Fibroblast of the aortic adventitia (primary cell): ENCODE measurements at regions not wholly inside any gene's neighbourhood (a gene's known extent, or its start where the extent isn't known, plus 50 kb on each side); places are given as distances from the start of the nearest gene placed in this dataset.

ENCODE experiments used
- DNase-seq: peaks from one replicate; pipeline ENCODE4 v3.0.0-alpha.2; 2010; ENCODE audit warnings: low read depth
- H3K4me3 ChIP-seq: 2 replicates; pipeline ENCODE4 v1.5.1; 2011; ENCODE audit warnings: low read depth, mild to moderate bottlenecking, control low read depth, low read length, moderate library complexity
- TF ChIP-seq, protein P1 (sequence below): IDR thresholded peaks from 2 replicates; pipeline ENCODE4 v1.5.1; 2011; ENCODE audit warnings: mild to moderate bottlenecking, low read length, control low read depth, inconsistent platforms; ENCODE audit not compliant: insufficient read depth

DNA sequence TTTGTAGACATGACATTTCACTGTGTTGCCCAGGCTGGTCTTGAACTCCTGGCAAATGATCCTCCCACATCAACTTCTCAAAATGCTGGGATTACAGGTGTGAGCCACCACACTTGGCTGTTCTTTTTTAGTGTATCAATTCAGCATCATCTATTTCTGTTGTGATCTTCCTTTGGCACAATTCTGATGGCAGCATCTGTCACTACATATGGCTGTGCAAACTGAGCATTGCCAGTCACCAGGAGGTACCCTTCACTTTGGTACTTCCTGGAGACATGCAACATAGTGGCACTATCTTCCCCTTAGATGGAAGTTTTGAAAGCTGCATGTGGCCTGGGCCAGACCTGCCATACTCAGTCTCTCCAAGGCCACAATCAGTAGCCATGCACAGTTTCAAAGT, 467.1 kb upstream of the TMPO start:
- H3K4me3 ChIP-seq = no peak overlapping the region
- TF ChIP-seq, protein P1, sequence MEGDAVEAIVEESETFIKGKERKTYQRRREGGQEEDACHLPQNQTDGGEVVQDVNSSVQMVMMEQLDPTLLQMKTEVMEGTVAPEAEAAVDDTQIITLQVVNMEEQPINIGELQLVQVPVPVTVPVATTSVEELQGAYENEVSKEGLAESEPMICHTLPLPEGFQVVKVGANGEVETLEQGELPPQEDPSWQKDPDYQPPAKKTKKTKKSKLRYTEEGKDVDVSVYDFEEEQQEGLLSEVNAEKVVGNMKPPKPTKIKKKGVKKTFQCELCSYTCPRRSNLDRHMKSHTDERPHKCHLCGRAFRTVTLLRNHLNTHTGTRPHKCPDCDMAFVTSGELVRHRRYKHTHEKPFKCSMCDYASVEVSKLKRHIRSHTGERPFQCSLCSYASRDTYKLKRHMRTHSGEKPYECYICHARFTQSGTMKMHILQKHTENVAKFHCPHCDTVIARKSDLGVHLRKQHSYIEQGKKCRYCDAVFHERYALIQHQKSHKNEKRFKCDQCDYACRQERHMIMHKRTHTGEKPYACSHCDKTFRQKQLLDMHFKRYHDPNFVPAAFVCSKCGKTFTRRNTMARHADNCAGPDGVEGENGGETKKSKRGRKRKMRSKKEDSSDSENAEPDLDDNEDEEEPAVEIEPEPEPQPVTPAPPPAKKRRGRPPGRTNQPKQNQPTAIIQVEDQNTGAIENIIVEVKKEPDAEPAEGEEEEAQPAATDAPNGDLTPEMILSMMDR = no peak
- DNase-seq = no peak

DNA sequence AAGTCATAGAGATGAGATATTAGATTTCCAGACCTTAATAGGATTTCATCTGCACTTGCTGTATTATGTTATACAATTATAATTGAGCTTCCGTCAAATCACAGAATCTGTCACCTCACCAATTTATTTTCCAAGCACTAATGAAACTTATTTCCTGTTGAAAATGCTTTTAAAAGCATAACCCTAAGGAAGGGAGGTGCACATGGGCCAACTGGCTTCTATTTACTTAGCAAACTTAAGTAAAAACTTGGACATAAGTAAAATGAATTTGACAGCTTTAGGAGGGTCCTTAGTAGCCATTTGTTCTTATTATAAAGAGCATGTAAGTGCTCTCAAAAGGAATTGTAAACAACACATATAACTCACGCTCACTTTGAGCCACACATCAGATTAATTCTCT, 462.2 kb upstream of the TMPO start:
- no peak overlapping the region for H3K4me3 ChIP-seq
- TF ChIP-seq, protein P1 = no peak
- DNase-seq = no peak

GRCh38 chr12:98057701-98058100, 457.7 kb upstream of the TMPO start:
- TF ChIP-seq, protein P1 = no peak
- no peak overlapping the region for H3K4me3 ChIP-seq
- DNase-seq = no peak

- DNase-seq = no peak
- H3K4me3 ChIP-seq = no peak overlapping the region
- TF ChIP-seq, protein P1 = no peak
Observed at GRCh38 chr12:98058213-98058612, 457.2 kb upstream of the TMPO start.

GRCh38 chr12:98058838-98059237, 456.6 kb upstream of the TMPO start:
- TF ChIP-seq, protein P1 = no peak
- DNase-seq = no peak
- H3K4me3 ChIP-seq = no peak overlapping the region

GRCh38 chr12:98059659-98060343, 455.6 kb upstream of the TMPO start:
- TF ChIP-seq, protein P1 = no peak
- no peak overlapping the region for H3K4me3 ChIP-seq
- DNase-seq = no peak

GRCh38 chr12:98060411-98060810, 455.0 kb upstream of the TMPO start:
- DNase-seq = no peak
- H3K4me3 ChIP-seq = no peak overlapping the region
- TF ChIP-seq, protein P1 = no peak
